ENCODE measurements at regions not wholly inside any gene's neighbourhood (a gene's known extent, or its start where the extent isn't known, plus 50 kb on each side); places are given as distances from the start of the nearest gene placed in this dataset.

- no peak for TF ChIP-seq ATF2 (CRISPR knock-in tag; IDR thresholded peaks at IDR 0.05)
- 0 out of 2 replicates have a peak, but pooled peaks have one; percentile 20 for TF ChIP-seq MTA1 (IDR thresholded peaks at IDR 0.05; ENCODE audit: borderline replicate concordance)
- TF ChIP-seq CXXC5 (CRISPR knock-in tag; IDR thresholded peaks at IDR 0.05) = peak; percentile 53
- no peak for TF ChIP-seq GMEB1 (CRISPR knock-in tag; IDR thresholded peaks at IDR 0.05)
- no peak for TF ChIP-seq EHMT2 (IDR thresholded peaks at IDR 0.05)
- no peak for TF ChIP-seq LEF1 (IDR thresholded peaks at IDR 0.05)
- peak in 1 of 2 experiments; percentile 35; a peak in 1 of 4 replicates for TF ChIP-seq ARNT (IDR thresholded peaks at IDR 0.05)
- TF ChIP-seq HDAC6 (IDR thresholded peaks at IDR 0.05; ENCODE audit: low read depth, low read length) = no peak
- 0 out of 2 replicates have a peak, but pooled peaks have one; percentile 65 for TF ChIP-seq ZNF175 (CRISPR knock-in tag; IDR thresholded peaks at IDR 0.05; ENCODE audit: low read depth)
- TF ChIP-seq SRF (CRISPR knock-in tag; IDR thresholded peaks at IDR 0.05) = 0 out of 4 replicates have a peak, but pooled peaks of 1 of the 2 experiments have one; percentile 19
- TF ChIP-seq CTBP1 (IDR thresholded peaks at IDR 0.05; ENCODE audit: borderline replicate concordance) = peak; percentile 69; the same call in 1 of the 2 replicates
- TF ChIP-seq ZBTB11 (CRISPR knock-in tag; IDR thresholded peaks at IDR 0.05) = no peak
- TF ChIP-seq FIP1L1 (IDR thresholded peaks at IDR 0.05; ENCODE audit: low read depth, low read length, poor library complexity, severe bottlenecking) = no peak
- TF ChIP-seq HDAC1 (IDR thresholded peaks at IDR 0.05) = 0 out of 4 replicates have a peak, but pooled peaks of 1 of the 2 experiments have one; percentile 24
- TF ChIP-seq RAD21 (CRISPR knock-in tag; conservative IDR thresholded peaks at IDR 0.05 in 1 of 2, IDR thresholded peaks at IDR 0.05 in 1 of 2) = peak; percentile 21 to 27; a peak in 2 of 4 replicates
- TF ChIP-seq ETV1 (tag; conservative IDR thresholded peaks at IDR 0.05; ENCODE audit: low read depth) = peak; percentile 54; the same call in 1 of the 2 replicates
- TF ChIP-seq GATAD2A (IDR thresholded peaks at IDR 0.05) = 0 out of 2 replicates have a peak, but pooled peaks have one; percentile 25
- TF ChIP-seq SPI1 (IDR thresholded peaks at IDR 0.05; ENCODE audit: borderline replicate concordance, low read depth, low read length) = no peak
Measured at GRCh38 chr6:43911354-43912115, 141.5 kb downstream of the VEGFA start (continued).

Measured in K562 (cell line).